Astrocyte (in vitro differentiated cells and primary cell): ENCODE measurements at regions not wholly inside any gene's neighbourhood (a gene's known extent, or its start where the extent isn't known, plus 50 kb on each side); places are given as distances from the start of the nearest gene placed in this dataset.

Experiments
- DNase-seq: peaks from one replicate; pipeline ENCODE4 v3.0.0-alpha.2; 2010; ENCODE audit warnings: low read depth
- FAIRE-seq: peaks from 2 replicates; lab custom pipeline; 2011; peaks lifted over from hg19 to GRCh38; lab: Jason Lieb, UNC
- H2AFZ ChIP-seq: 2 replicates; pipeline ENCODE4 v1.6.0; 2012; ENCODE audit warnings: low read depth, low read length, inconsistent platforms
- H3K27ac ChIP-seq: 2 replicates; pipeline ENCODE4 v1.5.1; 2011; ENCODE audit warnings: low read depth, low read length, inconsistent platforms
- H3K27me3 ChIP-seq: 2 replicates; pipeline ENCODE4 v1.6.0; 2011; ENCODE audit warnings: low read length, inconsistent platforms; ENCODE audit not compliant: insufficient read depth
- H3K36me3 ChIP-seq: 2 replicates; pipeline ENCODE4 v1.5.1; 2011; ENCODE audit warnings: low read length, inconsistent platforms; ENCODE audit not compliant: insufficient read depth
- H3K4me1 ChIP-seq: 2 replicates; pipeline ENCODE4 v1.5.1; 2011; ENCODE audit warnings: low read length, inconsistent platforms; ENCODE audit not compliant: insufficient read depth
- H3K4me2 ChIP-seq: 2 replicates; pipeline ENCODE4 v1.6.0; 2012; ENCODE audit warnings: low read length, inconsistent platforms
- H3K4me3 ChIP-seq: 2 replicates; pipeline ENCODE4 v1.5.1; 2011; ENCODE audit warnings: low read depth, mild to moderate bottlenecking, low read length, inconsistent platforms; ENCODE audit not compliant: insufficient read depth
- H3K79me2 ChIP-seq: 2 replicates; pipeline ENCODE4 v1.6.0; 2012; ENCODE audit warnings: mild to moderate bottlenecking, low read length, inconsistent platforms; ENCODE audit not compliant: insufficient read depth
- H3K9ac ChIP-seq: 2 replicates; pipeline ENCODE4 v1.6.0; 2012; ENCODE audit warnings: mild to moderate bottlenecking, low read length, inconsistent platforms
- H3K9me3 ChIP-seq: 2 replicates; pipeline ENCODE4 v1.5.1; 2012; ENCODE audit warnings: low read depth, mild to moderate bottlenecking, low read length, inconsistent platforms; ENCODE audit not compliant: insufficient read depth
- H4K20me1 ChIP-seq: 2 replicates; pipeline ENCODE4 v1.6.0; 2012; ENCODE audit warnings: low read length, inconsistent platforms; ENCODE audit not compliant: insufficient read depth
- H3K27ac Mint-ChIP-seq: one replicate; pipeline ENCODE4 v1.8.0; 2021; ENCODE audit warnings: mild to moderate bottlenecking, mixed read lengths; ENCODE audit not compliant: unreplicated experiment
- H3K27me3 Mint-ChIP-seq: one replicate; pipeline ENCODE4 v1.8.0; 2021; ENCODE audit warnings: low read depth, mixed read lengths; ENCODE audit not compliant: unreplicated experiment
- H3K36me3 Mint-ChIP-seq: one replicate; pipeline ENCODE4 v1.8.0; 2021; ENCODE audit warnings: low read depth, mixed read lengths; ENCODE audit not compliant: unreplicated experiment
- H3K4me1 Mint-ChIP-seq: one replicate; pipeline ENCODE4 v1.8.0; 2021; ENCODE audit warnings: low read depth, mixed read lengths; ENCODE audit not compliant: unreplicated experiment
- H3K4me3 Mint-ChIP-seq: one replicate; pipeline ENCODE4 v1.8.0; 2021; ENCODE audit warnings: mild to moderate bottlenecking, moderate library complexity, mixed read lengths; ENCODE audit not compliant: unreplicated experiment
- H3K9me3 Mint-ChIP-seq: one replicate; pipeline ENCODE4 v1.8.0; 2021; ENCODE audit warnings: mild to moderate bottlenecking, mixed read lengths; ENCODE audit not compliant: unreplicated experiment
- CTCF ChIP-seq: IDR thresholded peaks from 2 replicates; pipeline ENCODE4 v1.5.1; 2011; ENCODE audit warnings: low read depth, mild to moderate bottlenecking, inconsistent platforms, low read length, moderate library complexity; ENCODE audit not compliant: insufficient read depth
- EZH2 ChIP-seq: IDR thresholded peaks from 2 replicates; pipeline ENCODE4 v1.6.1; 2012; ENCODE audit warnings: mild to moderate bottlenecking, low read length, inconsistent platforms; ENCODE audit not compliant: insufficient read depth

GRCh38 chr2:18752022-18752493 lies 162.7 kb upstream of the NT5C1B start:
- no peak for FAIRE-seq

GRCh38 chr2:18750672-18751554 lies 161.5 kb upstream of the NT5C1B start:
- no peaks in the 10 kb centered on the region for H3K9me3 Mint-ChIP-seq
- DNase-seq (peak; percentile 15), FAIRE-seq (peak; percentile 17)
- Histone ChIP-seq H3K79me2 (no peaks in the 10 kb centered on the region), H3K4me2 (no peak overlapping the region), H3K4me1 (no peaks in the 10 kb centered on the region), H3K4me3 (no peak overlapping the region), H3K9me3 (no peaks in the 10 kb centered on the region), H3K9ac (no peak overlapping the region), H4K20me1 (no peaks in the 10 kb centered on the region), H3K27ac (no peak overlapping the region), H3K27me3 (no peaks in the 10 kb centered on the region), H3K36me3 (no peaks in the 10 kb centered on the region), H2AFZ (no peak overlapping the region)
- no peaks in the 10 kb centered on the region for H3K27me3 Mint-ChIP-seq
- H3K27ac Mint-ChIP-seq = peak overlapping the region; percentile 10
- no peaks in the 10 kb centered on the region for H3K36me3 Mint-ChIP-seq
- no peak for TF ChIP-seq CTCF
- no peak for TF ChIP-seq EZH2
- peaks cover 10% of the 10 kb centered on the region for H3K4me1 Mint-ChIP-seq
- no peak overlapping the region for H3K4me3 Mint-ChIP-seq

More at GRCh38 chr2:18752022-18752493, 162.7 kb upstream of the NT5C1B start:
- Histone ChIP-seq H4K20me1 (no peaks in the 10 kb centered on the region), H3K9ac (no peak overlapping the region), H3K36me3 (no peaks in the 10 kb centered on the region), H3K27ac (no peak overlapping the region), H3K79me2 (no peaks in the 10 kb centered on the region), H3K4me1 (no peaks in the 10 kb centered on the region), H3K27me3 (no peaks in the 10 kb centered on the region), H3K9me3 (no peaks in the 10 kb centered on the region), H2AFZ (no peak overlapping the region), H3K4me2 (no peak overlapping the region), H3K4me3 (no peak overlapping the region)
- no peaks in the 10 kb centered on the region for H3K27me3 Mint-ChIP-seq
- H3K36me3 Mint-ChIP-seq = no peaks in the 10 kb centered on the region
- no peaks in the 10 kb centered on the region for H3K9me3 Mint-ChIP-seq
- H3K4me1 Mint-ChIP-seq = peaks cover 10% of the 10 kb centered on the region
- no peak overlapping the region for H3K4me3 Mint-ChIP-seq
- TF ChIP-seq CTCF (no peak), EZH2 (no peak)
- no peak overlapping the region for H3K27ac Mint-ChIP-seq
- DNase-seq = no peak

- Histone ChIP-seq H3K4me1 (no peaks in the 10 kb centered on the region), H3K27me3 (no peaks in the 10 kb centered on the region), H4K20me1 (no peaks in the 10 kb centered on the region), H3K4me2 (no peak overlapping the region), H3K79me2 (no peaks in the 10 kb centered on the region), H3K9ac (no peak overlapping the region), H3K36me3 (no peaks in the 10 kb centered on the region), H3K4me3 (no peak overlapping the region), H3K9me3 (no peaks in the 10 kb centered on the region), H2AFZ (no peak overlapping the region), H3K27ac (no peak overlapping the region)
- Mint-ChIP-seq H3K36me3 (no peaks in the 10 kb centered on the region), H3K9me3 (no peaks in the 10 kb centered on the region), H3K4me3 (no peak overlapping the region), H3K4me1 (peaks cover 10% of the 10 kb centered on the region), H3K27me3 (no peaks in the 10 kb centered on the region), H3K27ac (no peak overlapping the region)
- peak; percentile 68 for TF ChIP-seq CTCF
- TF ChIP-seq EZH2 = no peak
- FAIRE-seq = no peak
- peak; percentile 18 for DNase-seq
Observed at GRCh38 chr2:18749912-18750526, 160.7 kb upstream of the NT5C1B start.
